ENCODE measurements at regions not wholly inside any gene's neighbourhood (a gene's known extent, or its start where the extent isn't known, plus 50 kb on each side); places are given as distances from the start of the nearest gene placed in this dataset.

DNA sequence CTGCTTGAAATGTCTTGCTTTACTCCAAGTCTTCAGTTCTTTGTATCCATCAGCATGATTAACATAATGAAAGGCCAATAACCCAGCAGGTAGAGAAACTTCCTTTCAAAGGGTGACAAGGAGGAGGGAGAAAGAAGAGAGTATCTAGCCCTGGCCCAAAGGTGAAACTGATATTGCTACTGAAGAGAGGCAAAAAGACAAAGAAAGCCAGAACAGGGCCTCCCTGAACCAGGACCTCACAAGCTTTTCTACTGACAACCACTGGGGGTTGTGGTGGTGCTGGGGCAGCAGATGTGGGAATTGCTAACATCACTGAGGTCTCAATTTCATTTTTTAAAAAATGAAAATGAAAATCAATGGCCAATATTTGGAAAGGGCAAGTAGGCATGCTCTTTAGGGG is 234.1 kb downstream of the RSL24D1 start:
- no peak for TF ChIP-seq POLR2A (IDR thresholded peaks at IDR 0.05; ENCODE audit: low read depth)
- TF ChIP-seq, protein P1, sequence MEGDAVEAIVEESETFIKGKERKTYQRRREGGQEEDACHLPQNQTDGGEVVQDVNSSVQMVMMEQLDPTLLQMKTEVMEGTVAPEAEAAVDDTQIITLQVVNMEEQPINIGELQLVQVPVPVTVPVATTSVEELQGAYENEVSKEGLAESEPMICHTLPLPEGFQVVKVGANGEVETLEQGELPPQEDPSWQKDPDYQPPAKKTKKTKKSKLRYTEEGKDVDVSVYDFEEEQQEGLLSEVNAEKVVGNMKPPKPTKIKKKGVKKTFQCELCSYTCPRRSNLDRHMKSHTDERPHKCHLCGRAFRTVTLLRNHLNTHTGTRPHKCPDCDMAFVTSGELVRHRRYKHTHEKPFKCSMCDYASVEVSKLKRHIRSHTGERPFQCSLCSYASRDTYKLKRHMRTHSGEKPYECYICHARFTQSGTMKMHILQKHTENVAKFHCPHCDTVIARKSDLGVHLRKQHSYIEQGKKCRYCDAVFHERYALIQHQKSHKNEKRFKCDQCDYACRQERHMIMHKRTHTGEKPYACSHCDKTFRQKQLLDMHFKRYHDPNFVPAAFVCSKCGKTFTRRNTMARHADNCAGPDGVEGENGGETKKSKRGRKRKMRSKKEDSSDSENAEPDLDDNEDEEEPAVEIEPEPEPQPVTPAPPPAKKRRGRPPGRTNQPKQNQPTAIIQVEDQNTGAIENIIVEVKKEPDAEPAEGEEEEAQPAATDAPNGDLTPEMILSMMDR (IDR thresholded peaks at IDR 0.05): no peak

All from esophagus muscularis mucosa (tissue), 3 donors.